Neural cell (in vitro differentiated cells): ENCODE measurements at regions not wholly inside any gene's neighbourhood (a gene's known extent, or its start where the extent isn't known, plus 50 kb on each side); places are given as distances from the start of the nearest gene placed in this dataset.

ENCODE experiments used
- H2AFZ ChIP-seq: fragments of 200-600, 300-800 bp; sonication (generic), shearing (Covaris generic); 2 replicates; pipeline ENCODE4 v1.6.0; 2014; ENCODE audit warnings: low read depth, mild to moderate bottlenecking, antibody characterized with exemption, low read length, moderate library complexity
- H3F3A ChIP-seq: fragments of 200-600 bp; shearing (Covaris generic); 2 replicates; pipeline ENCODE4 v1.6.1; 2016; ENCODE audit warnings: mild to moderate bottlenecking, moderate library complexity, mixed read lengths, antibody characterized with exemption, low read length; ENCODE audit not compliant: insufficient read depth, poor library complexity, severe bottlenecking
- H3K27ac ChIP-seq: fragments of 200-600, 300-800 bp; sonication (generic), shearing (Covaris generic); 2 replicates; pipeline ENCODE4 v1.5.1; 2014; ENCODE audit warnings: mild to moderate bottlenecking, low read length, moderate library complexity
- H3K27me3 ChIP-seq: fragments of 300-800, 200-600 bp; sonication (generic), shearing (Covaris generic); 2 replicates; pipeline ENCODE4 v1.6.0; 2014; ENCODE audit warnings: mild to moderate bottlenecking, low read depth, low read length, moderate library complexity; ENCODE audit not compliant: insufficient read depth
- H3K36me3 ChIP-seq: fragments of 300-800, 200-600 bp; sonication (generic), shearing (Covaris generic); 2 replicates; pipeline ENCODE4 v1.5.1; 2014; ENCODE audit warnings: mild to moderate bottlenecking, antibody characterized with exemption, low read length, moderate library complexity; ENCODE audit not compliant: insufficient read depth
- H3K4me2 ChIP-seq: fragments of 300-800, 200-600 bp; sonication (generic), shearing (Covaris generic); 2 replicates; pipeline ENCODE4 v1.6.0; 2014; ENCODE audit warnings: mild to moderate bottlenecking, low read length
- H3K4me3 ChIP-seq: fragments of 300-800, 200-600 bp; sonication (generic), shearing (Covaris generic); 2 replicates; pipeline ENCODE4 v1.5.1; 2014; ENCODE audit warnings: mild to moderate bottlenecking, low read length, moderate library complexity
- H3K79me2 ChIP-seq: fragments of 200-600 bp; shearing (Covaris generic); replicated peaks from 2 replicates; pipeline ENCODE4 v1.6.0; 2014; ENCODE audit warnings: mild to moderate bottlenecking, low read length, moderate library complexity; ENCODE audit not compliant: insufficient read depth
- H3K9ac ChIP-seq: fragments of 300-800, 200-600 bp; sonication (generic), shearing (Covaris generic); 2 replicates; pipeline ENCODE4 v1.6.1; 2016; ENCODE audit warnings: mild to moderate bottlenecking, low read length, mixed read lengths
- H3K9me2 ChIP-seq: fragments of 200-600 bp; shearing (Covaris generic); 2 replicates; pipeline ENCODE4 v1.6.1; 2016; ENCODE audit warnings: mild to moderate bottlenecking, low read length, mixed read lengths; ENCODE audit not compliant: insufficient read depth
- H3K9me3 ChIP-seq: fragments of 200-600, 300-800 bp; sonication (generic), shearing (Covaris generic); 2 replicates; pipeline ENCODE4 v1.6.1; 2016; ENCODE audit warnings: mild to moderate bottlenecking, mixed run types, low read length, moderate library complexity, mixed read lengths
- H4K20me1 ChIP-seq: fragments of 200-600 bp; shearing (Covaris generic); 2 replicates; pipeline ENCODE4 v1.6.1; 2016; ENCODE audit warnings: mild to moderate bottlenecking, mixed run types; ENCODE audit not compliant: insufficient read depth
- CTCF ChIP-seq: fragments of 450-650 bp; IDR thresholded peaks from 2 replicates; pipeline ENCODE4 v1.5.1; 2014; ENCODE audit warnings: antibody characterized with exemption, mild to moderate bottlenecking, moderate library complexity; ENCODE audit not compliant: poor library complexity, severe bottlenecking
- EP300 ChIP-seq: fragments of 450-650 bp; conservative IDR thresholded peaks from 2 replicates; pipeline ENCODE4 v1.6.1; 2014; ENCODE audit warnings: antibody characterized with exemption, mild to moderate bottlenecking, moderate library complexity; ENCODE audit not compliant: poor library complexity, severe bottlenecking
- EZH2 ChIP-seq: fragments of 200-600, 300-800 bp; shearing (Covaris generic), sonication (generic); IDR thresholded peaks from 2 replicates; pipeline ENCODE4 v1.6.1; 2014; ENCODE audit warnings: antibody characterized with exemption, low read length, borderline replicate concordance, mild to moderate bottlenecking; ENCODE audit not compliant: insufficient read depth, poor library complexity, severe bottlenecking
- MXI1 ChIP-seq: fragments of 450-650 bp; conservative IDR thresholded peaks from 2 replicates; pipeline ENCODE4 v1.6.1; 2014; ENCODE audit warnings: antibody characterized with exemption, mild to moderate bottlenecking; ENCODE audit not compliant: poor library complexity, severe bottlenecking
- POLR2AphosphoS5 ChIP-seq: IDR thresholded peaks from 2 replicates; pipeline ENCODE4 v1.6.1; 2012
- RAD21 ChIP-seq: fragments of 450-650 bp; conservative IDR thresholded peaks from 2 replicates; pipeline ENCODE4 v1.6.1; 2014; ENCODE audit warnings: antibody characterized with exemption, mild to moderate bottlenecking, moderate library complexity
- SMC3 ChIP-seq: fragments of 450-650 bp; conservative IDR thresholded peaks from 2 replicates; pipeline ENCODE4 v1.6.1; 2014; ENCODE audit warnings: antibody characterized with exemption, mild to moderate bottlenecking, moderate library complexity; ENCODE audit not compliant: poor library complexity
- TAF1 ChIP-seq: IDR thresholded peaks from 2 replicates; pipeline ENCODE4 v1.6.1; 2012; ENCODE audit warnings: low read depth
- TF ChIP-seq, protein P1 (sequence below): IDR thresholded peaks from 2 replicates; pipeline ENCODE4 v1.6.1; 2012; ENCODE audit warnings: borderline replicate concordance

GRCh38 chr14:42316693-42317092, 710.0 kb downstream of the LRFN5 start:
- TF ChIP-seq SMC3: peak; percentile 44
- no peak for TF ChIP-seq CTCF
- TF ChIP-seq MXI1: peak; percentile 41
- TF ChIP-seq, protein P1, sequence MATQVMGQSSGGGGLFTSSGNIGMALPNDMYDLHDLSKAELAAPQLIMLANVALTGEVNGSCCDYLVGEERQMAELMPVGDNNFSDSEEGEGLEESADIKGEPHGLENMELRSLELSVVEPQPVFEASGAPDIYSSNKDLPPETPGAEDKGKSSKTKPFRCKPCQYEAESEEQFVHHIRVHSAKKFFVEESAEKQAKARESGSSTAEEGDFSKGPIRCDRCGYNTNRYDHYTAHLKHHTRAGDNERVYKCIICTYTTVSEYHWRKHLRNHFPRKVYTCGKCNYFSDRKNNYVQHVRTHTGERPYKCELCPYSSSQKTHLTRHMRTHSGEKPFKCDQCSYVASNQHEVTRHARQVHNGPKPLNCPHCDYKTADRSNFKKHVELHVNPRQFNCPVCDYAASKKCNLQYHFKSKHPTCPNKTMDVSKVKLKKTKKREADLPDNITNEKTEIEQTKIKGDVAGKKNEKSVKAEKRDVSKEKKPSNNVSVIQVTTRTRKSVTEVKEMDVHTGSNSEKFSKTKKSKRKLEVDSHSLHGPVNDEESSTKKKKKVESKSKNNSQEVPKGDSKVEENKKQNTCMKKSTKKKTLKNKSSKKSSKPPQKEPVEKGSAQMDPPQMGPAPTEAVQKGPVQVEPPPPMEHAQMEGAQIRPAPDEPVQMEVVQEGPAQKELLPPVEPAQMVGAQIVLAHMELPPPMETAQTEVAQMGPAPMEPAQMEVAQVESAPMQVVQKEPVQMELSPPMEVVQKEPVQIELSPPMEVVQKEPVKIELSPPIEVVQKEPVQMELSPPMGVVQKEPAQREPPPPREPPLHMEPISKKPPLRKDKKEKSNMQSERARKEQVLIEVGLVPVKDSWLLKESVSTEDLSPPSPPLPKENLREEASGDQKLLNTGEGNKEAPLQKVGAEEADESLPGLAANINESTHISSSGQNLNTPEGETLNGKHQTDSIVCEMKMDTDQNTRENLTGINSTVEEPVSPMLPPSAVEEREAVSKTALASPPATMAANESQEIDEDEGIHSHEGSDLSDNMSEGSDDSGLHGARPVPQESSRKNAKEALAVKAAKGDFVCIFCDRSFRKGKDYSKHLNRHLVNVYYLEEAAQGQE: peak; percentile 100
- no peak for TF ChIP-seq TAF1
- peak; percentile 52 for TF ChIP-seq RAD21
- peak; percentile 99 for TF ChIP-seq EP300
- no peak for TF ChIP-seq EZH2
- TF ChIP-seq POLR2AphosphoS5: peak; percentile 100
- Histone ChIP-seq H2AFZ (no peak overlapping the region), H3K4me3 (no peak overlapping the region), H3K27me3 (peaks cover 12% of the 10 kb centered on the region), H3K79me2 (no peaks in the 10 kb centered on the region), H3F3A (no peaks in the 10 kb centered on the region), H3K9me3 (no peaks in the 10 kb centered on the region), H4K20me1 (no peaks in the 10 kb centered on the region), H3K9me2 (no peaks in the 10 kb centered on the region), H3K9ac (no peak overlapping the region), H3K36me3 (no peaks in the 10 kb centered on the region), H3K4me2 (no peak overlapping the region), H3K27ac (peak overlapping the region; percentile 52)

GRCh38 chr14:42311876-42312275, 705.2 kb downstream of the LRFN5 start:
- Histone ChIP-seq H3K9me2 (no peaks in the 10 kb centered on the region), H3K27ac (no peak overlapping the region), H4K20me1 (no peaks in the 10 kb centered on the region), H3K27me3 (peaks cover 7% of the 10 kb centered on the region), H3K9ac (no peak overlapping the region), H3K79me2 (no peaks in the 10 kb centered on the region), H3K9me3 (peaks cover 4% of the 10 kb centered on the region), H2AFZ (no peak overlapping the region), H3K4me3 (no peak overlapping the region), H3K36me3 (no peaks in the 10 kb centered on the region), H3K4me2 (no peak overlapping the region), H3F3A (no peaks in the 10 kb centered on the region)
- no peak for TF ChIP-seq EP300
- TF ChIP-seq, protein P1: no peak
- TF ChIP-seq CTCF: no peak
- no peak for TF ChIP-seq SMC3
